ENCODE measurements at regions not wholly inside any gene's neighbourhood (a gene's known extent, or its start where the extent isn't known, plus 50 kb on each side); places are given as distances from the start of the nearest gene placed in this dataset.
A peak's percentile ranks its signal among the peaks of the same experiment; 100 is the strongest.

- Histone ChIP-seq H3K9me3 (ENCODE audit: low read length) (no peaks in the 10 kb centered on the region), H3K9ac (ENCODE audit: low read length) (no peak overlapping the region), H3K36me3 (ENCODE audit: insufficient read depth, low read length) (no peaks in the 10 kb centered on the region), H3K27me3 (ENCODE audit: insufficient read depth, low read depth, low read length) (peaks cover 74% of the 10 kb centered on the region), H4K20me1 (ENCODE audit: insufficient read depth) (no peaks in the 10 kb centered on the region), H3K4me3 (ENCODE audit: low read length) (no peak overlapping the region), H2AFZ (ENCODE audit: low read depth, low read length) (no peak overlapping the region), H3F3A (ENCODE audit: insufficient read depth, low read length, poor library complexity, severe bottlenecking) (no peaks in the 10 kb centered on the region), H3K9me2 (ENCODE audit: insufficient read depth, low read length) (no peaks in the 10 kb centered on the region), H3K27ac (ENCODE audit: low read length) (no peak overlapping the region), H3K79me2 (replicated peaks; ENCODE audit: insufficient read depth, low read length) (no peaks in the 10 kb centered on the region), H3K4me2 (ENCODE audit: low read length) (no peak overlapping the region)
- no peak for TF ChIP-seq RAD21 (conservative IDR thresholded peaks at IDR 0.05)
- no peak for TF ChIP-seq EZH2 (IDR thresholded peaks at IDR 0.05; ENCODE audit: borderline replicate concordance, insufficient read depth, low read length, poor library complexity, severe bottlenecking)
Measured at GRCh38 chr16:54654429-54654828, 276.2 kb upstream of the IRX5 start.

DNA sequence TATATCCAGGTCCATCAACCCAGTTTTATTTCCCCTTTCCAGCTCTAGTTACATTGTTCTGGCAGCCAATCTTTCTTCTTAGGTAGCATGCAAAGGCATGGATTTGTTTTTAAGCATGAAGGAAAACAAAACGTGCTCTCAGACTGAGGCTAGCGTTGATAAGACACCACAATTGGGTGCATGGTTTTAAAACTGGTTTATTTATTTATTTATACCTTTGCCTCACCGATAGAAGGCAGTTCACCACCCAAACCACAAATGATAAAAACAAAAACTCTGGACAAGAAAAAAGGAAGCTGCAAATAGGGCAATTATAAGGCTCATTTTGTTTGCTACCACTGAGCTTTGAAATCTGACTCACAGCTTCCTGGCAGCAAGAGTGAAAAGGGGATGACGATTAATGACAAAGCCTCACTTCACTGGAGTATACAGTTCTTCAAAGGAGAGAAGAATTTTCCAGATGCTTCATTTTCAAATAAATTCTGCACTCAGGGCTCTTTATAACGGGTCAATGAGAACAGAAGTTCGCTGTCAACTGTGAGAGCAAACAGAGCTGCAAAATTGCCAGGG lies 278.4 kb upstream of the IRX5 start:
- H3K79me2 ChIP-seq (replicated peaks; ENCODE audit: insufficient read depth, low read length), result no peaks in the 10 kb centered on the region
- no peaks in the 10 kb centered on the region for H3K9me2 ChIP-seq (ENCODE audit: insufficient read depth, low read length)
- no peaks in the 10 kb centered on the region for H4K20me1 ChIP-seq (ENCODE audit: insufficient read depth)
- H3K27me3 ChIP-seq (ENCODE audit: insufficient read depth, low read depth, low read length), result peaks cover 78% of the 10 kb centered on the region
- no peaks in the 10 kb centered on the region for H3F3A ChIP-seq (ENCODE audit: insufficient read depth, low read length, poor library complexity, severe bottlenecking)
- H3K4me3 ChIP-seq (ENCODE audit: low read length), result no peak overlapping the region
- H3K9me3 ChIP-seq (ENCODE audit: low read length), result no peaks in the 10 kb centered on the region
- H3K27ac ChIP-seq (ENCODE audit: low read length), result no peak overlapping the region
- TF ChIP-seq RAD21 (conservative IDR thresholded peaks at IDR 0.05), result no peak
- TF ChIP-seq SMC3 (conservative IDR thresholded peaks at IDR 0.05; ENCODE audit: poor library complexity), result no peak
- H3K4me2 ChIP-seq (ENCODE audit: low read length), result no peak overlapping the region
- H3K9ac ChIP-seq (ENCODE audit: low read length), result no peak overlapping the region
- no peaks in the 10 kb centered on the region for H3K36me3 ChIP-seq (ENCODE audit: insufficient read depth, low read length)
- H2AFZ ChIP-seq (ENCODE audit: low read depth, low read length), result no peak overlapping the region

GRCh38 chr16:54651440-54652195 lies 279.0 kb upstream of the IRX5 start:
- Histone ChIP-seq H3K4me3 (ENCODE audit: low read length) (peak overlapping the region; percentile 30), H3K4me2 (ENCODE audit: low read length) (no peak overlapping the region), H3K36me3 (ENCODE audit: insufficient read depth, low read length) (no peaks in the 10 kb centered on the region), H3K27me3 (ENCODE audit: insufficient read depth, low read depth, low read length) (peaks cover 77% of the 10 kb centered on the region), H2AFZ (ENCODE audit: low read depth, low read length) (no peak overlapping the region), H3K9me3 (ENCODE audit: low read length) (no peaks in the 10 kb centered on the region), H3K9ac (ENCODE audit: low read length) (no peak overlapping the region), H3K9me2 (ENCODE audit: insufficient read depth, low read length) (no peaks in the 10 kb centered on the region), H3F3A (ENCODE audit: insufficient read depth, low read length, poor library complexity, severe bottlenecking) (no peaks in the 10 kb centered on the region), H3K79me2 (replicated peaks; ENCODE audit: insufficient read depth, low read length) (no peaks in the 10 kb centered on the region), H3K27ac (ENCODE audit: low read length) (no peak overlapping the region), H4K20me1 (ENCODE audit: insufficient read depth) (no peaks in the 10 kb centered on the region)
- TF ChIP-seq TAF1 (IDR thresholded peaks at IDR 0.05; ENCODE audit: low read depth) (no peak), REST (IDR thresholded peaks at IDR 0.05; ENCODE audit: borderline replicate concordance) (no peak), EP300 (conservative IDR thresholded peaks at IDR 0.05; ENCODE audit: poor library complexity, severe bottlenecking) (no peak), RAD21 (conservative IDR thresholded peaks at IDR 0.05) (no peak), SMC3 (conservative IDR thresholded peaks at IDR 0.05; ENCODE audit: poor library complexity) (no peak), EZH2 (IDR thresholded peaks at IDR 0.05; ENCODE audit: borderline replicate concordance, insufficient read depth, low read length, poor library complexity, severe bottlenecking) (no peak), POLR2AphosphoS5 (IDR thresholded peaks at IDR 0.05) (no peak), MXI1 (conservative IDR thresholded peaks at IDR 0.05; ENCODE audit: poor library complexity, severe bottlenecking) (no peak)
- TF ChIP-seq, protein P1, sequence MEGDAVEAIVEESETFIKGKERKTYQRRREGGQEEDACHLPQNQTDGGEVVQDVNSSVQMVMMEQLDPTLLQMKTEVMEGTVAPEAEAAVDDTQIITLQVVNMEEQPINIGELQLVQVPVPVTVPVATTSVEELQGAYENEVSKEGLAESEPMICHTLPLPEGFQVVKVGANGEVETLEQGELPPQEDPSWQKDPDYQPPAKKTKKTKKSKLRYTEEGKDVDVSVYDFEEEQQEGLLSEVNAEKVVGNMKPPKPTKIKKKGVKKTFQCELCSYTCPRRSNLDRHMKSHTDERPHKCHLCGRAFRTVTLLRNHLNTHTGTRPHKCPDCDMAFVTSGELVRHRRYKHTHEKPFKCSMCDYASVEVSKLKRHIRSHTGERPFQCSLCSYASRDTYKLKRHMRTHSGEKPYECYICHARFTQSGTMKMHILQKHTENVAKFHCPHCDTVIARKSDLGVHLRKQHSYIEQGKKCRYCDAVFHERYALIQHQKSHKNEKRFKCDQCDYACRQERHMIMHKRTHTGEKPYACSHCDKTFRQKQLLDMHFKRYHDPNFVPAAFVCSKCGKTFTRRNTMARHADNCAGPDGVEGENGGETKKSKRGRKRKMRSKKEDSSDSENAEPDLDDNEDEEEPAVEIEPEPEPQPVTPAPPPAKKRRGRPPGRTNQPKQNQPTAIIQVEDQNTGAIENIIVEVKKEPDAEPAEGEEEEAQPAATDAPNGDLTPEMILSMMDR (IDR thresholded peaks at IDR 0.05; ENCODE audit: poor library complexity, severe bottlenecking), result no peak
